A549 (cell line): ENCODE measurements at regions not wholly inside any gene's neighbourhood (a gene's known extent, or its start where the extent isn't known, plus 50 kb on each side); places are given as distances from the start of the nearest gene placed in this dataset.

ENCODE experiments used
- ATAC-seq, 2 experiments: fragments of 200-7000 bp in 1 of 2; fragments of >200 bp in 1 of 2; cut with Nextera tagmentation in 1 of 2; cut with Tn5 transposase in 1 of 2; 3 replicates each; pipeline versions ENCODE4 v1.8.0 to v1.9.1; 2018 to 2020; ENCODE audit warnings: mild to moderate bottlenecking in 1 of 2, moderate library complexity in 1 of 2
- CTCF ChIA-PET: fragments of 300-600 bp; sonication (Branson Sonifier 250); formaldehyde crosslinking; extraction: SDS; loops from one replicate; lab custom pipeline; 2021; ENCODE audit warnings: antibody characterized with exemption, inconsistent platforms; lab: Yijun Ruan, JAX
- POLR2A ChIA-PET: fragments of 350-600 bp; formaldehyde crosslinking; extraction: SDS; loops from one replicate; lab custom pipeline; 2021; ENCODE audit warnings: antibody characterized with exemption, inconsistent platforms; lab: Yijun Ruan, JAX
- DNase-seq, 2 experiments: peaks; one replicate each; pipeline versions ENCODE4 v3.0.0 to v3.0.0-alpha.2; 2011 to 2016; ENCODE audit warnings: low read depth in 1 of 2, low spot score in 1 of 2
- FAIRE-seq: peaks from 2 replicates; lab custom pipeline; 2011; peaks lifted over from hg19 to GRCh38; lab: Jason Lieb, UNC
- H3K27ac ChIP-seq, 2 experiments: fragments of >200 bp; sonication (Bioruptor Twin); formaldehyde crosslinking; 3 replicates each; pipeline ENCODE4 v1.5.1; 2016 to 2017
- H3K4me1 ChIP-seq: fragments of >200 bp; sonication (Bioruptor Twin); formaldehyde crosslinking; 3 replicates; pipeline ENCODE4 v1.6.1; 2016
- H3K4me2 ChIP-seq: fragments of >200 bp; sonication (Bioruptor Twin); formaldehyde crosslinking; 3 replicates; pipeline ENCODE4 v1.6.1; 2016
- H3K4me3 ChIP-seq: fragments of >200 bp; sonication (Bioruptor Twin); formaldehyde crosslinking; 3 replicates; pipeline ENCODE4 v1.5.1; 2016
- H3K9me3 ChIP-seq: fragments of >200 bp; sonication (Bioruptor Twin); formaldehyde crosslinking; 3 replicates; pipeline ENCODE4 v1.6.1; 2016
- BCL3 ChIP-seq: fragments of >200 bp; sonication (Bioruptor Twin); formaldehyde crosslinking; IDR thresholded peaks from 3 replicates; pipeline ENCODE4 v1.6.1; 2016
- CBX8 ChIP-seq: fragments of 200-600 bp; sonication (generic); IDR thresholded peaks from 2 replicates; pipeline ENCODE4 v1.6.1; 2016
- CEBPB ChIP-seq, 2 experiments: fragments of >200 bp in 1 of 2; sonication (Bioruptor Twin) in 1 of 2; formaldehyde crosslinking in 1 of 2; IDR thresholded peaks; 2 replicates each; pipeline ENCODE4 v1.6.1; 2012 to 2016
- CHD2 ChIP-seq: fragments of 150-350 bp; IDR thresholded peaks from 2 replicates; pipeline ENCODE4 v1.6.1; 2014; ENCODE audit warnings: low read length; ENCODE audit not compliant: partially characterized antibody
- CHD4 ChIP-seq: fragments of 200-600 bp; sonication (generic); IDR thresholded peaks from 2 replicates; pipeline ENCODE4 v1.6.1; 2016; ENCODE audit warnings: antibody characterized with exemption, mild to moderate bottlenecking, borderline replicate concordance
- E2F6 ChIP-seq: IDR thresholded peaks from 2 replicates; pipeline ENCODE4 v1.6.1; 2012; ENCODE audit warnings: low read depth, borderline replicate concordance
- EHF ChIP-seq: fragments of 250-450 bp; sonication (Bioruptor Pico); IDR thresholded peaks from 2 replicates; pipeline ENCODE4 v1.5.0; 2020; ENCODE audit warnings: mild to moderate bottlenecking
- EHMT2 ChIP-seq: fragments of 200-600 bp; sonication (generic); IDR thresholded peaks from 2 replicates; pipeline ENCODE4 v1.6.1; 2016; ENCODE audit warnings: antibody characterized with exemption, low read depth, mild to moderate bottlenecking, moderate library complexity
- ELK1 ChIP-seq: fragments of 150-350 bp; IDR thresholded peaks from 2 replicates; pipeline ENCODE4 v1.6.1; 2014; ENCODE audit warnings: low read depth, mild to moderate bottlenecking, low read length
- EP300 ChIP-seq, 2 experiments: fragments of >200 bp; sonication (Bioruptor Twin); formaldehyde crosslinking; IDR thresholded peaks; 2 replicates in 1 of 2; 3 replicates in 1 of 2; pipeline ENCODE4 v1.6.1; 2016 to 2017
- FOXS1 ChIP-seq: fragments of 250-450 bp; sonication (Bioruptor Pico); IDR thresholded peaks from 2 replicates; pipeline ENCODE4 v1.5.0; 2020; ENCODE audit warnings: mild to moderate bottlenecking, moderate library complexity
- GATA3 ChIP-seq: IDR thresholded peaks from 2 replicates; pipeline ENCODE4 v1.6.1; 2012; ENCODE audit warnings: borderline replicate concordance
- HMGXB4 ChIP-seq: fragments of 250-450 bp; sonication (Bioruptor Pico); IDR thresholded peaks from 2 replicates; pipeline ENCODE4 v1.5.0; 2021; ENCODE audit warnings: mild to moderate bottlenecking, moderate library complexity, borderline replicate concordance
- JUN ChIP-seq, 2 experiments: fragments of >200 bp; sonication (Bioruptor Twin); formaldehyde crosslinking; IDR thresholded peaks; 2 replicates in 1 of 2; 3 replicates in 1 of 2; pipeline ENCODE4 v1.6.1; 2016 to 2017
- KDM1A ChIP-seq: fragments of 200-600 bp; sonication (generic); IDR thresholded peaks from 2 replicates; pipeline ENCODE4 v1.6.1; 2016; ENCODE audit warnings: low read depth, mild to moderate bottlenecking
- KDM5A ChIP-seq: fragments of 200-600 bp; sonication (generic); IDR thresholded peaks from 2 replicates; pipeline ENCODE4 v1.6.1; 2016; ENCODE audit warnings: antibody characterized with exemption, mild to moderate bottlenecking
- MAFK ChIP-seq: fragments of 450-650 bp; IDR thresholded peaks from 2 replicates; pipeline ENCODE4 v1.6.1; 2014; ENCODE audit not compliant: partially characterized antibody
- MYC ChIP-seq: IDR thresholded peaks from 2 replicates; pipeline ENCODE4 v1.6.1; 2012; ENCODE audit warnings: mild to moderate bottlenecking, inconsistent platforms, low read length, improper control_type of control experiment, borderline replicate concordance
- NFE2L2 ChIP-seq: fragments of 150-350 bp; conservative IDR thresholded peaks from 2 replicates; pipeline ENCODE4 v1.6.1; 2014; ENCODE audit warnings: low read length
- NR3C1 ChIP-seq: fragments of >200 bp; sonication (Bioruptor Twin); formaldehyde crosslinking; IDR thresholded peaks from 3 replicates; pipeline ENCODE4 v1.6.1; 2017
- PHF8 ChIP-seq: fragments of 200-600 bp; sonication (generic); IDR thresholded peaks from 2 replicates; pipeline ENCODE4 v1.6.1; 2016; ENCODE audit warnings: low read depth, mild to moderate bottlenecking, antibody characterized with exemption, moderate library complexity, borderline replicate concordance
- POLR2A ChIP-seq: IDR thresholded peaks from 2 replicates; pipeline ENCODE4 v1.6.1; 2012; ENCODE audit warnings: mild to moderate bottlenecking, low read length
- POLR2AphosphoS2 ChIP-seq: conservative IDR thresholded peaks from 2 replicates; pipeline ENCODE4 v1.6.1; 2012; ENCODE audit warnings: low read length, improper control_type of control experiment, inconsistent platforms
- RNF2 ChIP-seq: fragments of 200-600 bp; sonication (generic); IDR thresholded peaks from 2 replicates; pipeline ENCODE4 v1.6.1; 2016; ENCODE audit warnings: low read depth, mild to moderate bottlenecking, antibody characterized with exemption, moderate library complexity, borderline replicate concordance
- SMC3 ChIP-seq: fragments of >200 bp; sonication (Bioruptor Twin); formaldehyde crosslinking; IDR thresholded peaks from 3 replicates; pipeline ENCODE4 v1.6.1; 2018; ENCODE audit warnings: inconsistent platforms
- TP53 ChIP-seq: fragments of 250-450 bp; sonication (Bioruptor Pico); IDR thresholded peaks from 2 replicates; pipeline ENCODE4 v1.5.0; 2021; ENCODE audit warnings: mild to moderate bottlenecking, moderate library complexity
- USF2 ChIP-seq: fragments of 450-650 bp; IDR thresholded peaks from 2 replicates; pipeline ENCODE4 v1.6.1; 2014; ENCODE audit warnings: antibody characterized with exemption
- ZC3H11A ChIP-seq: fragments of 450-650 bp; IDR thresholded peaks from 2 replicates; pipeline ENCODE4 v1.6.1; 2014; ENCODE audit warnings: antibody characterized with exemption, mild to moderate bottlenecking
- ZFP36 ChIP-seq: fragments of 450-650 bp; IDR thresholded peaks from 2 replicates; pipeline ENCODE4 v1.6.1; 2014; ENCODE audit warnings: borderline replicate concordance; ENCODE audit not compliant: partially characterized antibody
- ZNF302 ChIP-seq: fragments of 250-450 bp; sonication (Bioruptor Pico); IDR thresholded peaks from 2 replicates; pipeline ENCODE4 v1.9.0; 2021; ENCODE audit warnings: inconsistent platforms, mild to moderate bottlenecking, moderate library complexity
- ZSCAN20 ChIP-seq: fragments of 250-450 bp; sonication (Bioruptor Pico); IDR thresholded peaks from 2 replicates; pipeline ENCODE4 v1.8.0; 2022; ENCODE audit warnings: mild to moderate bottlenecking, moderate library complexity
- WGBS: methylation state at CpG from one replicate; pipeline ENCODE4 v1.1.6; 2017; ENCODE audit errors: missing lambda C conversion rate; 5-methylcytosine and 5-hydroxymethylcytosine counted together

GRCh38 chr6:145294942-145295341, 440.4 kb downstream of the EPM2A start:
- no peaks in the 10 kb centered on the region for H3K9me3 ChIP-seq
- 66% methylated on average over 4 of the region's 4 CpGs for WGBS
- H3K4me1 ChIP-seq = no peaks in the 10 kb centered on the region
- no peak overlapping the region for H3K4me2 ChIP-seq
- FAIRE-seq (no peak), DNase-seq (no peak), ATAC-seq (no peak)
- TF ChIP-seq BCL3 (no peak), JUN (IDR thresholded peaks at IDR 0.05) (no peak), FOXS1 (CRISPR knock-in tag) (no peak), ZSCAN20 (CRISPR knock-in tag) (no peak), NFE2L2 (no peak), EP300 (IDR thresholded peaks at IDR 0.05) (no peak), GATA3 (no peak), NR3C1 (no peak), TP53 (CRISPR knock-in tag) (no peak), SMC3 (no peak), CEBPB (IDR thresholded peaks at IDR 0.05) (no peak), PHF8 (no peak), POLR2A (no peak), EHF (CRISPR knock-in tag) (no peak), RNF2 (no peak), KDM1A (no peak), ELK1 (no peak), MYC (no peak), ZFP36 (no peak)
- POLR2A ChIA-PET = no interaction called here
- no peak overlapping the region for H3K4me3 ChIP-seq
- CTCF ChIA-PET = no interaction called here
- no peak overlapping the region for H3K27ac ChIP-seq

- no peak for ATAC-seq
- ChIA-PET CTCF (no interaction called here), POLR2A (no interaction called here)
- no peak for DNase-seq
- Histone ChIP-seq H3K27ac (no peak overlapping the region), H3K4me2 (no peak overlapping the region), H3K4me3 (no peak overlapping the region), H3K4me1 (no peaks in the 10 kb centered on the region), H3K9me3 (no peaks in the 10 kb centered on the region)
- no peak for TF ChIP-seq BCL3
- no peak for TF ChIP-seq FOXS1 (CRISPR knock-in tag)
- no peak for TF ChIP-seq HMGXB4
- no peak for TF ChIP-seq USF2
- TF ChIP-seq CBX8 = no peak
- no peak for TF ChIP-seq ZNF302 (CRISPR knock-in tag)
- no peak for TF ChIP-seq E2F6
- TF ChIP-seq SMC3 = no peak
- no peak for TF ChIP-seq KDM5A
- TF ChIP-seq EHMT2 = no peak
- TF ChIP-seq CHD2 = no peak
- TF ChIP-seq MAFK = no peak
- no peak for TF ChIP-seq ZC3H11A
- no peak for TF ChIP-seq POLR2AphosphoS2
- no peak for TF ChIP-seq CHD4
- no peak for TF ChIP-seq CEBPB (IDR thresholded peaks at IDR 0.05)
- no peak for FAIRE-seq
- WGBS = 56% methylated on average over 2 of the region's 2 CpGs
These were observed 439.6 kb downstream of the EPM2A start for GRCh38 chr6:145295746-145296145.
